Erythroblast (primary cell): ENCODE measurements at regions not wholly inside any gene's neighbourhood (a gene's known extent, or its start where the extent isn't known, plus 50 kb on each side); places are given as distances from the start of the nearest gene placed in this dataset.

ENCODE experiments used
- GATA1 ChIP-seq: IDR thresholded peaks from 2 replicates; pipeline ENCODE4 v1.6.1; 2011; ENCODE audit warnings: low read depth, mild to moderate bottlenecking, control low read depth, low read length, moderate library complexity
- POLR2A ChIP-seq: IDR thresholded peaks from 2 replicates; pipeline ENCODE4 v1.6.1; 2011; ENCODE audit warnings: mild to moderate bottlenecking, low read length

GRCh38 chr1:60813071-60813470 lies 269.3 kb upstream of the NFIA start:
- TF ChIP-seq POLR2A (no peak), GATA1 (no peak)
